ENCODE measurements at regions not wholly inside any gene's neighbourhood (a gene's known extent, or its start where the extent isn't known, plus 50 kb on each side); places are given as distances from the start of the nearest gene placed in this dataset.

GRCh38 chr10:118844731-118845521 is 90.2 kb upstream of the CACUL1 start:
- TF ChIP-seq CTCF (IDR thresholded peaks at IDR 0.05), result no peak
- TF ChIP-seq POLR2A (IDR thresholded peaks at IDR 0.05), result no peak
